Smooth muscle cell (in vitro differentiated cells): ENCODE measurements at regions not wholly inside any gene's neighbourhood (a gene's known extent, or its start where the extent isn't known, plus 50 kb on each side); places are given as distances from the start of the nearest gene placed in this dataset.

Experiments used
- DNase-seq: peaks from one replicate; lab custom pipeline; 2025; ENCODE audit not compliant: unreplicated experiment; lab: John Stamatoyannopoulos, UW
- H2AFZ ChIP-seq: fragments of 200-600 bp; sonication (generic); 2 replicates; pipeline ENCODE4 v1.6.0; 2016; ENCODE audit warnings: antibody characterized with exemption, low read depth, mild to moderate bottlenecking
- H3F3A ChIP-seq: fragments of 200-600 bp; sonication (generic); 2 replicates; pipeline ENCODE4 v1.6.0; 2017; ENCODE audit warnings: antibody characterized with exemption, low read depth
- H3K27ac ChIP-seq: fragments of 200-600 bp; sonication (generic); 2 replicates; pipeline ENCODE4 v1.5.1; 2016; ENCODE audit warnings: low read depth, mild to moderate bottlenecking
- H3K27me3 ChIP-seq: fragments of 200-600 bp; sonication (generic); 2 replicates; pipeline ENCODE4 v1.6.1; 2016; ENCODE audit warnings: low read depth, mild to moderate bottlenecking
- H3K36me3 ChIP-seq: fragments of 200-600 bp; sonication (generic); 2 replicates; pipeline ENCODE4 v1.5.1; 2016; ENCODE audit warnings: low read depth
- H3K4me1 ChIP-seq: fragments of 200-600 bp; sonication (generic); 2 replicates; pipeline ENCODE4 v1.5.1; 2016; ENCODE audit warnings: low read depth
- H3K4me2 ChIP-seq: fragments of 200-600 bp; sonication (generic); 2 replicates; pipeline ENCODE4 v1.6.0; 2016; ENCODE audit warnings: mild to moderate bottlenecking
- H3K4me3 ChIP-seq: fragments of 200-600 bp; sonication (generic); 2 replicates; pipeline ENCODE4 v1.5.1; 2016; ENCODE audit warnings: mild to moderate bottlenecking
- H3K79me2 ChIP-seq: fragments of 200-600 bp; sonication (generic); 2 replicates; pipeline ENCODE4 v1.6.0; 2016; ENCODE audit warnings: low read depth, mild to moderate bottlenecking
- H3K9ac ChIP-seq: fragments of 200-600 bp; sonication (generic); 2 replicates; pipeline ENCODE4 v1.6.0; 2016; ENCODE audit warnings: low read depth
- H3K9me3 ChIP-seq: fragments of 200-600 bp; sonication (generic); replicated peaks from 2 replicates; pipeline ENCODE4 v1.5.1; 2016; ENCODE audit warnings: low read depth
- H4K20me1 ChIP-seq: fragments of 200-600 bp; sonication (generic); 2 replicates; pipeline ENCODE4 v1.6.0; 2016; ENCODE audit warnings: low read depth
- WGBS: methylation state at CpG from one replicate; pipeline ENCODE4 v1.1.7; 2016; ENCODE audit warnings: low lambda C conversion rate; 5-methylcytosine and 5-hydroxymethylcytosine counted together
- TF ChIP-seq, protein P1 (sequence below): fragments of 200-600 bp; sonication (generic); IDR thresholded peaks from 2 replicates; pipeline ENCODE4 v1.5.1; 2017; ENCODE audit warnings: borderline replicate concordance, mild to moderate bottlenecking, antibody characterized with exemption; ENCODE audit not compliant: insufficient read depth, poor library complexity, severe bottlenecking

DNA sequence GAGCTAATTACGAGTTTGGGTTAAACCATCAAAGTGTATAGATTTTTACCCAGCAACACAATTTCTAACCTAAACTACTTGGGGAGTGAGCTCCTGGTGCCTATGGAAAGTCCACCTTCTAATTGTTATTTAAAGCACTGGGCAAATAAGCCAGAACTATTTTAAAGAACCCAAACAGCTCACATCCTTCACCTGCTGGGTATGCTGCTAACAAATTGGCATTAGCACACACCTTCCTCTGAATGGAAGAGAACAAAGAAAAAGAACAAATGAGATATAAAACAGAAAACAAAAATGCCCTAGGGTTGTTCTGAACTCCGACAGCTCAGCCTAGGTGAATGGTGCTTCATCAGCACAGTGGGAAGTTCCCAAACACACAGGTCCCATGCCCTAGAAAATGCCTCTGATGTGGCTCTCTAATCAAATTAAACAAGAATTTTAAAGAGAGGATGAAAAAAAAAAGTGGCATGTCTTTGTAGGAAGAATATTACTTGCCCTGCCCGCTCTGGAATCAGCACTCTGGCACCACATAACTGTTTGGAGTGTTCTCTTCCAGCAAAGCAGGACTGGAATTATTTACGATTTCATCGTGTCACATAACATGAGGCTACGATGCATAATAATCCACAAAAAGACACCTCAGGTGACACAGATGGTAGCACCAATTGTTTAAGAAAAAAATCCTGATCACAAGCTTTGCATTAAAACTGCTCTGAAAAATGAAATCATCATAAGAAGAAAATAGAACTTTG lies 334.4 kb downstream of the GBE1 start:
- Histone ChIP-seq H3K9me3 (no peaks in the 10 kb centered on the region), H3K4me2 (no peak overlapping the region), H4K20me1 (no peaks in the 10 kb centered on the region), H2AFZ (no peak overlapping the region), H3K27ac (no peak overlapping the region), H3F3A (no peaks in the 10 kb centered on the region), H3K36me3 (no peaks in the 10 kb centered on the region), H3K4me1 (peaks cover 11% of the 10 kb centered on the region), H3K27me3 (no peaks in the 10 kb centered on the region), H3K4me3 (no peak overlapping the region), H3K9ac (no peak overlapping the region), H3K79me2 (no peaks in the 10 kb centered on the region)
- DNase-seq: no peak
- TF ChIP-seq, protein P1, sequence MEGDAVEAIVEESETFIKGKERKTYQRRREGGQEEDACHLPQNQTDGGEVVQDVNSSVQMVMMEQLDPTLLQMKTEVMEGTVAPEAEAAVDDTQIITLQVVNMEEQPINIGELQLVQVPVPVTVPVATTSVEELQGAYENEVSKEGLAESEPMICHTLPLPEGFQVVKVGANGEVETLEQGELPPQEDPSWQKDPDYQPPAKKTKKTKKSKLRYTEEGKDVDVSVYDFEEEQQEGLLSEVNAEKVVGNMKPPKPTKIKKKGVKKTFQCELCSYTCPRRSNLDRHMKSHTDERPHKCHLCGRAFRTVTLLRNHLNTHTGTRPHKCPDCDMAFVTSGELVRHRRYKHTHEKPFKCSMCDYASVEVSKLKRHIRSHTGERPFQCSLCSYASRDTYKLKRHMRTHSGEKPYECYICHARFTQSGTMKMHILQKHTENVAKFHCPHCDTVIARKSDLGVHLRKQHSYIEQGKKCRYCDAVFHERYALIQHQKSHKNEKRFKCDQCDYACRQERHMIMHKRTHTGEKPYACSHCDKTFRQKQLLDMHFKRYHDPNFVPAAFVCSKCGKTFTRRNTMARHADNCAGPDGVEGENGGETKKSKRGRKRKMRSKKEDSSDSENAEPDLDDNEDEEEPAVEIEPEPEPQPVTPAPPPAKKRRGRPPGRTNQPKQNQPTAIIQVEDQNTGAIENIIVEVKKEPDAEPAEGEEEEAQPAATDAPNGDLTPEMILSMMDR: no peak
- 88% methylated on average over 6 of the region's 6 CpGs for WGBS

DNA sequence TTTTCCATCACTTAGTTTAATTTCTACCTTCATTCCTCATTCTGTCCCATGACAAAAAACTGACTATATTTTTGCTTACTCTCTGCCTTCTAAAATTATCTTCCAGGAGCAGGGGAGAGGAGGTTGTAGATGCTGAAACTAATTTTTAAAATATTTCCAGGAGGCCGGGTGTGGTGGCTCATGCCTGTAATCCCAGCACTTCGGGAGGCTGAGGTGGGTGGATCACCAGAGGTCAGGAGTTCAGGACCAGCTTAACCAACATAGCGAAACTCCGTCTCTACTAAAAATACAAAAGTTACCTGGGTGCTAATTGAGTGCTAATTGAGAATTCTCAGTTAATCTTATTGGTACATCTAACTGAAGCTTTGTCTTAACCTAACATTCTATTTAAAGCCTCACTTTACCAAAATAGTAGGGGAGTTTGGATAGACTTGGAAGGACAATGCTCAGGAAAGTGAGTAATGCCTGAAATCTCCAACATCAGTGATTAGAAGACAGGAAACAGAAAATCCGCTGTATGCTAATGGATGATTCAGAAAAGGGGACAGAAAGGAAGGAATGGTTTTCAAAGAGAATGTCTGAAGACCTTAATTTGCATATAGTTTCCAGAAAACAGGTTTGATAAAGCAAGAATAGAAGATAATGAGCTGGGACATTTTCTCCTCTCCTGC lies 336.1 kb downstream of the GBE1 start:
- no peaks in the 10 kb centered on the region for H3K27me3 ChIP-seq
- no peak overlapping the region for H3K27ac ChIP-seq
- H3F3A ChIP-seq: no peaks in the 10 kb centered on the region
- H3K9me3 ChIP-seq: no peaks in the 10 kb centered on the region
- H3K9ac ChIP-seq: no peak overlapping the region
- no peak overlapping the region for H2AFZ ChIP-seq
- no peak for DNase-seq
- no peaks in the 10 kb centered on the region for H3K36me3 ChIP-seq
- no peaks in the 10 kb centered on the region for H4K20me1 ChIP-seq
- H3K4me1 ChIP-seq: peaks cover 11% of the 10 kb centered on the region
- no peaks in the 10 kb centered on the region for H3K79me2 ChIP-seq
- TF ChIP-seq, protein P1: no peak
- peak overlapping the region; percentile 16 for H3K4me2 ChIP-seq
- WGBS: 39% methylated on average over 5 of the region's 5 CpGs
- no peak overlapping the region for H3K4me3 ChIP-seq

DNA sequence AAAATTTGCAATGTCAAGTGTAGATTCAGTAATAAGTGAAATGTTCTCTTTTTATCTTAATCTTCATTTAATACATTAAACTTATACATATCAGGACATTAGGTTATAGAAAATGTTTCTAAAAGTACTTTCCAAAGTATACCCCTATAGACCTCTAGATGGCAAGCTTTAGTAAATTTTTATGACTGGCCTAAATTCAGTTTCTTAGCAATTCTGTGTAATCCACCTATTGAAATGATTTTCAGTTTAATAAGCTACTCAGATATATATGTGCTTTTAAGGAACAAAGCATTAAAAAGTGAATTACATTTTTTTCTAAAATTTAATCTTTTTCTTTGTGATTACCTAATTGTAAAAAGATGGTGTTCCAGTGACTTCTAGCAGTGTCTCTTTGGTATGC lies 342.2 kb downstream of the GBE1 start:
- no peaks in the 10 kb centered on the region for H4K20me1 ChIP-seq
- H3K27ac ChIP-seq: no peak overlapping the region
- no peak for DNase-seq
- H3K27me3 ChIP-seq: no peaks in the 10 kb centered on the region
- no peaks in the 10 kb centered on the region for H3K4me1 ChIP-seq
- H3K9me3 ChIP-seq: no peaks in the 10 kb centered on the region
- H3K36me3 ChIP-seq: no peaks in the 10 kb centered on the region
- H3F3A ChIP-seq: no peaks in the 10 kb centered on the region
- H2AFZ ChIP-seq: no peak overlapping the region
- H3K79me2 ChIP-seq: no peaks in the 10 kb centered on the region
- H3K4me3 ChIP-seq: no peak overlapping the region
- no peak overlapping the region for H3K9ac ChIP-seq
- no peak overlapping the region for H3K4me2 ChIP-seq
- TF ChIP-seq, protein P1: peak; percentile 45
